ENCODE measurements at regions not wholly inside any gene's neighbourhood (a gene's known extent, or its start where the extent isn't known, plus 50 kb on each side); places are given as distances from the start of the nearest gene placed in this dataset.

GRCh38 chr10:20993830-20994527, 96.9 kb upstream of the NEBL start:
- H3K4me3 ChIP-seq (ENCODE audit: low read depth, low read length), result no peak overlapping the region

DNA sequence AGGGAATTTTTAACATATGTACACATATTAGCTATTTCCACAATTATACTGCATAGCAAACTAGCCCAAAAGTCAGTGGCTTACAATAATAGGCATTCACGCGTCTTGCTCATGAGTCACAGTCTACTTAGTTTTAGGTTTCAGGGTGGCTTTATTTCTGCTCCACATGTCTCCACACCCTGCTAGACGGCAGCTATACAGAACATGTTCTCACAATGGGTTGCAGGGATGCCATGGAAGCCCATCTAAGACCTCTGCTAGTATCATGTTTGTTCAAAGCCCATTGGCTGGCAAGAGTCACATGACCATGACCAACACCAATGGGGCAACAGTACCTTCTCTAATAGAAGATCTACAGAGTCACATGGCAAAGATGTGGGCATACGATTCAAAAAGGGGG, 96.3 kb upstream of the NEBL start:
- no peak for TF ChIP-seq CTCF (IDR thresholded peaks at IDR 0.05; ENCODE audit: borderline replicate concordance, insufficient read depth, low read depth, low read length)
- no peak overlapping the region for H3K4me3 ChIP-seq (ENCODE audit: low read depth, low read length)

More at GRCh38 chr10:20993830-20994527, 96.9 kb upstream of the NEBL start:
- TF ChIP-seq CTCF (IDR thresholded peaks at IDR 0.05; ENCODE audit: borderline replicate concordance, insufficient read depth, low read depth, low read length), result no peak

DNA sequence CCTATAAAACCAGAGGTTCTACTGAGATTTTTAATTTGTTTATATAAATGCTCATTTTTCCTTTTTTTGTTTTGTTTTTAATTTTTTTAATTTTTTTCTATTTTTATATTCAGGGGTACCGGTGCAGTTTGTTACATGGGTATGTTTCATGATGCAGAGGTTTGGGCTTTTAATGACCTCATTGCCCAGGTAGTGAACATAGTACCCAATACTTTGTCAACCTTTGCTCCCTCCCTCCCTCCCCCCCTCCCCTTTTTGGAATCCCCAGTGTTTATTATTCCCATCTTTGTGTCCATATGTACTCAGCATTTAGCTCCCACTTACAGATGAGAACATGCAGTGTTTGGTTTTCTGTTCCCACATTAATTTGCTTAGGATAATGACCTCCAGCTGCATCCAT, 94.4 kb upstream of the NEBL start:
- H3K4me3 ChIP-seq (ENCODE audit: low read depth, low read length), result no peak overlapping the region
- no peak for TF ChIP-seq CTCF (IDR thresholded peaks at IDR 0.05; ENCODE audit: borderline replicate concordance, insufficient read depth, low read depth, low read length)

DNA sequence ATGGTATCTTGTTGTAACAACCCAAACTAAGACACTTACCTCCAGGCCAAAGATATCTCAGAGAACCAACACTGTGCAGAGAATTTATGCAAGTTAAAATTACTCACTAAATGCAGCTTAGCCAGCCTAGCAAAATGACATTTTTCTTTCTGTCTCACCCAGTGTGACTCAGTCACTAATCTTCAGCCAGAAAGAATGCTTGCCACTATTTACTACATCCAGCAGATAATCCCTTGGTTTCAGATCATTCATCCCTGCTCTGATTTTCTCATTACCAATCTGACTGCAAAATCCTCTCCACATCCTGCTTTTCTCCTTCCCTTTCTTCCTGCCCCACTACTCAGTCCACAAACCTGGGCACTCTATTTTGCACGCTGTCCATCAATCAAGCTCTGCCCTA, 93.5 kb upstream of the NEBL start:
- TF ChIP-seq CTCF (IDR thresholded peaks at IDR 0.05; ENCODE audit: borderline replicate concordance, insufficient read depth, low read depth, low read length), result no peak
- no peak overlapping the region for H3K4me3 ChIP-seq (ENCODE audit: low read depth, low read length)

DNA sequence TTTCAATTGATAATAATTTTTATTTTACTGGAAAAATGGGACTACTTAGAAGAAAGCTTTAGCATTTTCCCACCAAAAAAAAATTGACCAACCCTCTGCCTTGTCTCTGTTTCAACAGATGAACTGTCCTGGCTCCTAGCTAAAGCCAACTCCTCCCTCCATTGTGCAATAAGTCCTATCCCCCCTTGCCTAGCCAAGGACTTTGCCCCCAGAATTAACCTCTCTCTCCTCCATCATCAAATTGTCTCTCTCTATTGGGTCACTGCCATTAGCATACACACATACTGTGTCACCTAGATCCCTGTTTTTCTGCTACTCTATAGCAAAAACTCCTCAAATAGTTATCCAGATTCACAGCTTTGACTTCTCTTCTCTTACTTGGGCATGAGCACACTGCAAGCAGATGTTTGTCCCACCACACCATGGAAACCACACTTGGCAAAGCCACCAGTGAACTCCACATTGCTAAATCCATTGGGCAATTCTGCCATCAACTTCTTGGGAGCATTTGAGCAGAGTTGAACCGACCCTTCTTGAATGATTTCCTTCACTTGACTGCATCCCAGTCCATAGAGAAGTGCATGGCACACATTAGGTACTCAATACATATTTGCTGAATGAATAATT, 91.4 kb upstream of the NEBL start:
- H3K4me3 ChIP-seq (ENCODE audit: low read depth, low read length), result no peak overlapping the region
- no peak for TF ChIP-seq CTCF (IDR thresholded peaks at IDR 0.05; ENCODE audit: borderline replicate concordance, insufficient read depth, low read depth, low read length)

DNA sequence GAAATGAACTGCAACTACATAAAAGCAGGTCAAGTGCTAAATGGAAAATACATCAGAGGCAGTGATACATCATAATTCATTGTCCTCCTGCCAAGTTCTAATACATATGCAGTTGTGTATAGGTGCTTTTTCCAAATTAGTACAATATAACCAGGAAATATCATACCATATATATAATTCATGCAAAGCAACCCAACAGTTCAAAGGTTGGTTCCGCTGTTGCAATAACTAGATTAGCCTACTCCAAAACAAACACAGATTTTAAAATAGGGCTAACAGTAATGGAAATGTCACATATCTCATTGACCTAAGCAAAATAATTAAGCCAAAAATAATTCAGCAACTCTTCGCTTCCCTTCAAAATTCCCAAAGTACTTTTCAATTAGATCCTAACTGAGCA, 88.9 kb upstream of the NEBL start:
- TF ChIP-seq CTCF (IDR thresholded peaks at IDR 0.05; ENCODE audit: borderline replicate concordance, insufficient read depth, low read depth, low read length), result no peak

GRCh38 chr10:20984662-20985061, 87.6 kb upstream of the NEBL start:
- TF ChIP-seq CTCF (IDR thresholded peaks at IDR 0.05; ENCODE audit: borderline replicate concordance, insufficient read depth, low read depth, low read length), result no peak

More for the DNA sequence above, 88.9 kb upstream of the NEBL start:
- no peak overlapping the region for H3K4me3 ChIP-seq (ENCODE audit: low read depth, low read length)

More at GRCh38 chr10:20984662-20985061, 87.6 kb upstream of the NEBL start:
- H3K4me3 ChIP-seq (ENCODE audit: low read depth, low read length), result no peak overlapping the region

Data from GM12875 (cell line).